Pancreas (tissue), 10 donors: ENCODE measurements at regions not wholly inside any gene's neighbourhood (a gene's known extent, or its start where the extent isn't known, plus 50 kb on each side); places are given as distances from the start of the nearest gene placed in this dataset.

Source experiments
- ATAC-seq, 4 donors: fragments of 200-7000 bp; cut with Tn5 transposase; one replicate each; pipeline versions ENCODE4 v1.8.0 to v1.9.1; 2020; ENCODE audit warnings: mild to moderate bottlenecking in 4 of 4, moderate library complexity in 4 of 4
- DNase-seq, 6 donors: peaks; one replicate each; pipeline ENCODE4 v3.0.0-alpha.2; 2020
- FAIRE-seq: peaks from 2 replicates; lab custom pipeline; 2012; peaks lifted over from hg19 to GRCh38; lab: Jason Lieb, UNC
- H3K27ac ChIP-seq, 4 donors: fragments of 200-600 bp; sonication (generic); 1 replicate in 3 of 4; 2 replicates in 1 of 4; pipeline versions ENCODE4 v1.5.0 to v1.8.0; 2020
- H3K27me3 ChIP-seq, 4 donors: fragments of 200-600 bp; one replicate each; pipeline ENCODE4 v1.8.0; 2021
- H3K36me3 ChIP-seq, 3 donors: fragments of 200-600 bp; sonication (generic) in 1 of 3; one replicate each; pipeline versions ENCODE4 v1.5.0 to v1.8.0; 2020 to 2021
- H3K4me1 ChIP-seq, 3 donors: fragments of 200-600 bp; one replicate each; pipeline ENCODE4 v1.8.0; 2021
- H3K4me3 ChIP-seq, 4 donors: fragments of 200-600 bp; sonication (generic) in 2 of 4; one replicate each; pipeline versions ENCODE4 v1.5.0 to v1.8.0; 2020 to 2021
- H3K9me3 ChIP-seq, 4 donors: fragments of 200-600 bp; one replicate each; pipeline ENCODE4 v1.8.0; 2021
- WGBS, 2 donors: extraction: QIAGEN DNeasy Blood & Tissue Kit; methylation state at CpG; one replicate each; pipeline ENCODE4 v1.1.7; 2013; 5-methylcytosine and 5-hydroxymethylcytosine counted together
- intact Hi-C, 3 donors: fragments of 100-400 bp; cut with DNase I; formaldehyde crosslinking; loops; one replicate each; pipeline versions ENCODE4 v1.11.1 to v1.14.2; 2022
- TF ChIP-seq, protein P1 (sequence below), 4 donors: fragments of 200-600 bp; sonication (generic) in 3 of 4; IDR thresholded peaks; one replicate each; pipeline versions ENCODE4 v1.5.0 to v1.8.0; 2021; ENCODE audit warnings: antibody characterized with exemption in 4 of 4
- donor health status: healthy with polysubstance abuse.
- donor health status: DM: no; HTN: no; CAD: no; lungs with moderate emphysema.
- donor health status: DM: no; HTN: no; CAD: no.
- donor health status: control.
- donor health status: control.
- donor health status: Bipolar disorder and iron deficiency.
- donor health status: DM: yes; HTN: yes; CAD: no.
- donor health status: DM: no; HTN: no; CAD: no.
- donor health status: DM: no; HTN: no; CAD: no.
- donor health status: DM: yes; HTN: yes; CAD: no.

DNA sequence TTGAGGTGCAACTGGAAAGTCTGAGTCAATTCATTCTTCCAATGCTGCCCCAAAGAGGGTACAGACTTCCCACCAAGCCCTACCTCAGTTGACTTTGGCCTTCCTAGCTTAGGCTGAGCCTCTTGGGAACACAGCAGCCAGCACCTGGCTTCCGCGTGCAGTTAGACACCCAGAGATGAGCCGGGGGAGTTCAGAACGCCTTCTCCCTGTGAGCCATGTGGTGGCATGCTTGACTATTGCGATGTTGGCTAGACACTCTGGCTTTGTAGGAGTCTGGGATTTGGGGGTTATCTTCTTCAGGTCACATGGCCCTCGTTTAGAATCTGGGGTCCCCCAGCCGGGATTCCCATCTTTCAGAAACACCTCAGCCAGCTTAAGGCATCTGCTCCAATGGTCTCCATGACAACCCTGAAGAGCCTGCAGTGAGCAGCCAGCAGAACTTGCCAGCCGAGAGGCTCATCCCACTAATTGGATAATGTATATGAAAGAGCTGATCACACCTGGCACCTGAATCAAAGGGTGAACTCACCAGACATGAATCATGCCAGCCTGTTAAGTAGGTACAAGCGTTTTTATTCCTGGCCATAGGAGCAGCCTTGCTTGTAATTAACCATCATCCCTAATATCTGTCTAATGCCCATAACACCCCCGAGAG lies 167.5 kb downstream of the SYK start:
- Histone ChIP-seq H3K27ac (no peak overlapping the region), H3K9me3 (no peaks in the 10 kb centered on the region), H3K4me3 (no peak overlapping the region), H3K36me3 (no peaks in the 10 kb centered on the region), H3K27me3 (no peaks in the 10 kb centered on the region), H3K4me1 (no peaks in the 10 kb centered on the region)
- ATAC-seq = no peak
- intact Hi-C loops = no loop called here
- no peak for DNase-seq
- TF ChIP-seq, protein P1, sequence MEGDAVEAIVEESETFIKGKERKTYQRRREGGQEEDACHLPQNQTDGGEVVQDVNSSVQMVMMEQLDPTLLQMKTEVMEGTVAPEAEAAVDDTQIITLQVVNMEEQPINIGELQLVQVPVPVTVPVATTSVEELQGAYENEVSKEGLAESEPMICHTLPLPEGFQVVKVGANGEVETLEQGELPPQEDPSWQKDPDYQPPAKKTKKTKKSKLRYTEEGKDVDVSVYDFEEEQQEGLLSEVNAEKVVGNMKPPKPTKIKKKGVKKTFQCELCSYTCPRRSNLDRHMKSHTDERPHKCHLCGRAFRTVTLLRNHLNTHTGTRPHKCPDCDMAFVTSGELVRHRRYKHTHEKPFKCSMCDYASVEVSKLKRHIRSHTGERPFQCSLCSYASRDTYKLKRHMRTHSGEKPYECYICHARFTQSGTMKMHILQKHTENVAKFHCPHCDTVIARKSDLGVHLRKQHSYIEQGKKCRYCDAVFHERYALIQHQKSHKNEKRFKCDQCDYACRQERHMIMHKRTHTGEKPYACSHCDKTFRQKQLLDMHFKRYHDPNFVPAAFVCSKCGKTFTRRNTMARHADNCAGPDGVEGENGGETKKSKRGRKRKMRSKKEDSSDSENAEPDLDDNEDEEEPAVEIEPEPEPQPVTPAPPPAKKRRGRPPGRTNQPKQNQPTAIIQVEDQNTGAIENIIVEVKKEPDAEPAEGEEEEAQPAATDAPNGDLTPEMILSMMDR (IDR thresholded peaks at IDR 0.05) = no peak
- FAIRE-seq = no peak
- WGBS, 2 donors = 73 to 81% methylated on average over 10 of the region's 10 CpGs

DNA sequence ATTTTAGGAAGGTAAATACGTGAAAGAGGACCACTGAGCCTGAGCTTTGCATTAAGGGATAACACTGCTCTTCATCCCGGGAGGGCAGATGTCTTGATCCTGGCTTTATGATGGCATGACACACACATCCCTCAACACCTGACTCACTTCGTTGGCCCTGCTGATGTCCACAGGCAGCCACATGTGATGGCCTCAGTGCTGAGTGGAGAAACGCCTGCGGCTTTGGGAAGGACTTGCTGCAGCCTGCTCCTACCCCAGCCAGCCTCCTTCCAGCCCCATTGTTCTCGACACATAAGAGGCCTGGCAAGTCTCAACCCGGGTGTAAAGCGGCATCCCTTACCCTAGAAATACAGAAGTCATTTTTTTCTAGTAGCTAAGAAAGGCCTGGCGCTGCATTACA lies 169.0 kb downstream of the SYK start:
- Histone ChIP-seq H3K36me3 (no peaks in the 10 kb centered on the region), H3K27me3 (no peaks in the 10 kb centered on the region), H3K27ac (no peak overlapping the region), H3K4me3 (no peak overlapping the region), H3K4me1 (no peaks in the 10 kb centered on the region), H3K9me3 (no peaks in the 10 kb centered on the region)
- FAIRE-seq (no peak), ATAC-seq (peak in 1 of 4 donors; percentile 16), DNase-seq (no peak)
- TF ChIP-seq, protein P1 (IDR thresholded peaks at IDR 0.05) = no peak
- intact Hi-C loops = no loop called here
- 77 to 82% methylated on average over 9 of the region's 9 CpGs for WGBS, 2 donors

DNA sequence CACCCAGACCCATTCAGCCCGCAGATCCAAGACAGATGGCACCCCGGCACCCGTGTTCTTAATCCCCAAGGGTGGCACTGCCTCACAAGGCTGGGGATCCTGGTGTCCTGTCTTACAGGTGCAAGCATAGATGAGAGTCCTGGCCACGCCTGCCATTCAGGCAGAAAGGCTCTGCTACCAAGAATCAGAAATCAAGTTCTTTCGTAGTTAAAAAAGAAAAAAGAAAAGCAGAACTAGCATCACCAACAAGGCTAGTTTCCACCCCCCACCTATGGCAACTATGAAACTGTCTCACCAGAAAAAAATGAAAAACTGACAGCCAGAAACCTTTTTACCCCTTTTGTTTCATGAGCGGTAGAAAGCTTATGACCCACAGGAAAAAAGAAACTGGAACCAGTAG lies 170.4 kb downstream of the SYK start:
- H3K27ac ChIP-seq = no peak overlapping the region
- no peaks in the 10 kb centered on the region for H3K4me1 ChIP-seq
- TF ChIP-seq, protein P1 (IDR thresholded peaks at IDR 0.05) = no peak
- no peaks in the 10 kb centered on the region for H3K27me3 ChIP-seq
- no peak for DNase-seq
- WGBS, 2 donors = 81 to 84% methylated on average over 6 of the region's 6 CpGs
- H3K36me3 ChIP-seq = no peaks in the 10 kb centered on the region
- intact Hi-C loops = no loop called here
- ATAC-seq = no peak
- H3K9me3 ChIP-seq = no peaks in the 10 kb centered on the region
- no peak overlapping the region for H3K4me3 ChIP-seq
- FAIRE-seq = no peak

DNA sequence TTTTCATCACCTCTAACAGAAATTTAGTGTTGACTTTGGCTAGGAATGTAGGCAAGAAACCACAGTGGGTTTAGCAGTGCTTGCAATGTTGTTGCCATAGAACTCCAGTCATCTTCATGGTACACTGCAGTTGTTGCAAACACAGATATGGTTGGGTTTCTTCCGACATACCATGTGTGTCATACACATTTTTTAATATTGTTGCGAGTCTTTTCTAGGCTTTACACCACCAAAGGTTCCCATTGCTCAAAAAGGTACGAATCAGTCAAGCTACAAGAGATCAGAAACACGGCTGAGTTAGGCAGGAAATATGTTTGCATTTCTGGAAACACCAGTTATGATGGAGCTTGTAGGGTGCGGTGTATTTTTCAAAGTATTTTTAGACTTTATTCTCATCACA lies 172.4 kb downstream of the SYK start:
- WGBS, 2 donors = 54 to 63% methylated on average over 5 of the region's 5 CpGs
- Histone ChIP-seq H3K27ac (no peak overlapping the region), H3K27me3 (no peaks in the 10 kb centered on the region), H3K9me3 (no peaks in the 10 kb centered on the region), H3K4me1 (no peaks in the 10 kb centered on the region), H3K4me3 (no peak overlapping the region), H3K36me3 (no peaks in the 10 kb centered on the region)
- DNase-seq = no peak
- TF ChIP-seq, protein P1 (IDR thresholded peaks at IDR 0.05) = no peak
- intact Hi-C loops = no loop called here
- no peak for ATAC-seq
- no peak for FAIRE-seq

DNA sequence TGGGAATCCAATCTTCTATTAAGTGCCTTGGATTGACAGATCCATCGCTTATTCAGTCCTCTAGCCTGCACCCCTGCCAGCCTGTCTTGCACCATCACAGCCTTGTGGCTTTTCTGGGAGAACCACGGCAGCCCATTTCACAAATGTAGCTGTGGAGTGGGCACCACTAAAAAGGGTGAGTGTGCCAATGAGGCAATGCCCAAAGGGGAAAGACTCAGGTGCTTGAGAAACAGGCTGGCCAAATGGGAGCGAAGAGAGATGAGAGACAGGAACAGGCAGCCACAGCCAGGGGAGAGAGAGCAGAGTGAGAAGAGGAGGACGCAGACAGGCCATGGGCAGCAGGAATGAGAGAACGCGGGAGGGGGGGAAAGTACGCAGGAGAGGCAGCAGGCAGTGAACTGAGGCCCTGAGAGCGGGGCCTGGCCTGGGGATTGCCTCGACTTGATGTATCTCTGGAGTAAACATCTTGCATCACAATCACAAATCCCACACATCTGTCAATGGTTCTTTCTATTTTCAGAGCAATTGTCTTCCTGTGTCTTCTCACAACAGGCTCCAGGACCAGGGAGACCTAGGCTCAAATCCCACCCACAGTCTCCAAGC lies 173.1 kb downstream of the SYK start:
- DNase-seq (no peak), ATAC-seq (no peak), FAIRE-seq (no peak)
- H3K4me3 ChIP-seq = no peak overlapping the region
- no peaks in the 10 kb centered on the region for H3K9me3 ChIP-seq
- H3K36me3 ChIP-seq = no peaks in the 10 kb centered on the region
- intact Hi-C loops = no loop called here
- WGBS, 2 donors = 63 to 73% methylated on average over 9 of the region's 9 CpGs
- no peaks in the 10 kb centered on the region for H3K4me1 ChIP-seq
- TF ChIP-seq, protein P1 (IDR thresholded peaks at IDR 0.05) = no peak
- no peaks in the 10 kb centered on the region for H3K27me3 ChIP-seq
- no peak overlapping the region for H3K27ac ChIP-seq
